Keratinocyte (primary cell): ENCODE measurements at regions not wholly inside any gene's neighbourhood (a gene's known extent, or its start where the extent isn't known, plus 50 kb on each side); places are given as distances from the start of the nearest gene placed in this dataset.

Experiments
- DNase-seq: peaks from one replicate; pipeline ENCODE4 v3.0.0-alpha.2; 2011; ENCODE audit warnings: low read depth, missing footprints, low spot score
- FAIRE-seq: peaks from 2 replicates; lab custom pipeline; 2011; peaks lifted over from hg19 to GRCh38; lab: Jason Lieb, UNC
- H2AFZ ChIP-seq: 2 replicates; pipeline ENCODE4 v1.6.0; 2012; ENCODE audit warnings: low read length, control low read depth, inconsistent platforms; ENCODE audit not compliant: control insufficient read depth
- H3K27ac ChIP-seq: 2 replicates; pipeline ENCODE4 v1.5.1; 2011; ENCODE audit warnings: low read length; ENCODE audit not compliant: control insufficient read depth, insufficient read depth
- H3K27me3 ChIP-seq: 3 replicates; pipeline ENCODE4 v1.6.0; 2011; ENCODE audit warnings: low read length; ENCODE audit not compliant: control insufficient read depth, insufficient read depth; ENCODE audit errors: extremely low read depth
- H3K36me3 ChIP-seq, 2 experiments: 2 replicates in 1 of 2; 3 replicates in 1 of 2; pipeline ENCODE4 v1.5.1; 2011; ENCODE audit warnings: low read length in 2 of 2, mild to moderate bottlenecking in 1 of 2; ENCODE audit not compliant: control insufficient read depth in 2 of 2, insufficient read depth in 2 of 2; ENCODE audit errors: extremely low read depth in 1 of 2
- H3K4me1 ChIP-seq: 3 replicates; pipeline ENCODE4 v1.5.1; 2011; ENCODE audit warnings: low read length; ENCODE audit not compliant: control insufficient read depth, insufficient read depth; ENCODE audit errors: extremely low read depth
- H3K4me2 ChIP-seq: 3 replicates; pipeline ENCODE4 v1.6.0; 2011; ENCODE audit warnings: low read depth, low read length; ENCODE audit not compliant: control insufficient read depth, insufficient read depth; ENCODE audit errors: extremely low read depth
- H3K4me3 ChIP-seq, 3 experiments: fragments of 200-600 bp in 1 of 3; sonication (generic) in 1 of 3; 2 replicates in 2 of 3; 3 replicates in 1 of 3; pipeline ENCODE4 v1.5.1; 2011 to 2016; ENCODE audit warnings: low read length in 3 of 3, mild to moderate bottlenecking in 3 of 3, control low read depth in 2 of 3, inconsistent platforms in 1 of 3, low read depth in 1 of 3, mixed read lengths in 1 of 3, mixed run types in 1 of 3, moderate library complexity in 1 of 3; ENCODE audit not compliant: control insufficient read depth in 2 of 3, insufficient read depth in 2 of 3; ENCODE audit errors: extremely low read depth in 1 of 3
- H3K79me2 ChIP-seq: 2 replicates; pipeline ENCODE4 v1.6.0; 2012; ENCODE audit warnings: low read length; ENCODE audit not compliant: control insufficient read depth, insufficient read depth
- H3K9ac ChIP-seq: 3 replicates; pipeline ENCODE4 v1.6.0; 2011; ENCODE audit warnings: low read length; ENCODE audit not compliant: control insufficient read depth, insufficient read depth; ENCODE audit errors: extremely low read depth
- H3K9me1 ChIP-seq: 3 replicates; pipeline ENCODE4 v1.6.0; 2011; ENCODE audit warnings: low read length; ENCODE audit not compliant: control insufficient read depth, insufficient read depth; ENCODE audit errors: extremely low read depth
- H3K9me3 ChIP-seq: 2 replicates; pipeline ENCODE4 v1.5.1; 2012; ENCODE audit warnings: low read depth, low read length; ENCODE audit not compliant: control insufficient read depth
- H4K20me1 ChIP-seq: 3 replicates; pipeline ENCODE4 v1.6.0; 2011; ENCODE audit warnings: low read length; ENCODE audit not compliant: control insufficient read depth, insufficient read depth; ENCODE audit errors: extremely low read depth
- CTCF ChIP-seq, 3 experiments: IDR thresholded peaks in 1 of 3; conservative IDR thresholded peaks in 1 of 3; optimal IDR thresholded peaks in 1 of 3; 2 replicates in 2 of 3; 3 replicates in 1 of 3; pipeline versions ENCODE3 to v1.5.1; 2011; ENCODE audit warnings: low read length in 3 of 3, mild to moderate bottlenecking in 3 of 3, moderate library complexity in 2 of 3, control low read depth in 1 of 3, inconsistent platforms in 1 of 3; ENCODE audit not compliant: insufficient read depth in 2 of 3; ENCODE audit errors: extremely low read depth in 1 of 3
- EZH2 ChIP-seq: IDR thresholded peaks from one replicate; pipeline ENCODE4 v1.6.1; 2012; ENCODE audit warnings: inconsistent platforms, mild to moderate bottlenecking, low read length, moderate library complexity
- dilution Hi-C: fragments of 300-500 bp; cut with MboI; formaldehyde crosslinking; loops from one replicate; pipeline ENCODE4 v1.7.0; 2020; ENCODE audit warnings: low sequenced_read_pairs; ENCODE audit not compliant: extremely low pct_ligation_motif_present

GRCh38 chrX:138240266-138240665 is 471.3 kb downstream of the FGF13 start:
- no peaks in the 10 kb centered on the region for H3K9me1 ChIP-seq
- no peak for FAIRE-seq
- no peaks in the 10 kb centered on the region for H3K36me3 ChIP-seq

GRCh38 chrX:138254001-138254400 is 457.5 kb downstream of the FGF13 start:
- Histone ChIP-seq H3K9ac (no peak overlapping the region), H2AFZ (no peak overlapping the region), H3K36me3 (no peaks in the 10 kb centered on the region), H3K79me2 (no peaks in the 10 kb centered on the region), H3K9me1 (no peaks in the 10 kb centered on the region), H3K27ac (no peak overlapping the region), H3K4me3 (no peak overlapping the region), H3K4me1 (no peaks in the 10 kb centered on the region), H3K27me3 (no peaks in the 10 kb centered on the region), H3K9me3 (no peaks in the 10 kb centered on the region), H4K20me1 (no peaks in the 10 kb centered on the region), H3K4me2 (no peak overlapping the region)
- dilution Hi-C loops, result no loop called here
- no peak for FAIRE-seq
- no peak for DNase-seq
- TF ChIP-seq EZH2 (no peak), CTCF (optimal IDR thresholded peaks at IDR 0.05 in 1 of 3, IDR thresholded peaks at IDR 0.05 in 1 of 3, conservative IDR thresholded peaks at IDR 0.05 in 1 of 3; ENCODE audit: extremely low read depth in 1 of 3, insufficient read depth in 2 of 3, low read length in 3 of 3) (no peak)

More at GRCh38 chrX:138240266-138240665, 471.3 kb downstream of the FGF13 start:
- dilution Hi-C loops, result no loop called here
- Histone ChIP-seq H3K4me3 (no peak overlapping the region), H3K4me2 (no peak overlapping the region), H3K9ac (no peak overlapping the region), H2AFZ (no peak overlapping the region), H4K20me1 (no peaks in the 10 kb centered on the region), H3K27ac (no peak overlapping the region), H3K9me3 (no peaks in the 10 kb centered on the region), H3K79me2 (no peaks in the 10 kb centered on the region), H3K4me1 (no peaks in the 10 kb centered on the region), H3K27me3 (no peaks in the 10 kb centered on the region)
- no peak for TF ChIP-seq EZH2
- TF ChIP-seq CTCF (optimal IDR thresholded peaks at IDR 0.05 in 1 of 3, IDR thresholded peaks at IDR 0.05 in 1 of 3, conservative IDR thresholded peaks at IDR 0.05 in 1 of 3; ENCODE audit: extremely low read depth in 1 of 3, insufficient read depth in 2 of 3, low read length in 3 of 3), result no peak
- DNase-seq, result no peak
